HL-60 (cell line): ENCODE measurements at regions not wholly inside any gene's neighbourhood (a gene's known extent, or its start where the extent isn't known, plus 50 kb on each side); places are given as distances from the start of the nearest gene placed in this dataset.

Experiments used
- GABPA ChIP-seq: IDR thresholded peaks from 2 replicates; pipeline ENCODE4 v1.6.1; 2012; ENCODE audit warnings: low read depth
- POLR2AphosphoS5 ChIP-seq: IDR thresholded peaks from 2 replicates; pipeline ENCODE4 v1.6.1; 2012; ENCODE audit warnings: low read depth
- SPI1 ChIP-seq: IDR thresholded peaks from 2 replicates; pipeline ENCODE4 v1.6.1; 2012; ENCODE audit warnings: low read depth, mild to moderate bottlenecking, borderline replicate concordance
- TF ChIP-seq, protein P1 (sequence below): IDR thresholded peaks from one replicate; pipeline ENCODE4 v1.5.1; 2011; ENCODE audit warnings: low read length, control low read depth, inconsistent platforms; ENCODE audit not compliant: insufficient read depth
- TF ChIP-seq, protein P2 (sequence below): IDR thresholded peaks from 2 replicates; pipeline ENCODE4 v1.6.1; 2012; ENCODE audit warnings: low read depth; ENCODE audit not compliant: insufficient replicate concordance

DNA sequence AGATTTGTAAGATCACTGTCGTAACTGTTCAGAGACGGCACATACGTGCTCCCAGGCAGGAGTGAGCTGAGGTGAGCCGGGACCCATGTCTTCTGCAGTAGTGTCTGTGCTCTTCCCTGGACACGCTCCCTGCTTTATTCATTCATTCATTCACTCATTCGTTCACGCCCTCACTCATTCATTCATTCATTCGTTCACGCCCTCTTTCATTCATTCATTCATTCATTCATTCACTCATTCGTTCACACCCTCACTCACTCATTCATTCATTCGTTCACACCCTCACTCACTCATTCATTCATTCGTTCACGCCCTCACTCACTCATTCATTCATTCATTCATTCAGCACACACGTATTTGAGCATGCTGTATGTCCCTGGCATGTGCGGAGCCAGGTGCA is 207.0 kb downstream of the GLI2 start:
- no peak for TF ChIP-seq POLR2AphosphoS5
- TF ChIP-seq, protein P1, sequence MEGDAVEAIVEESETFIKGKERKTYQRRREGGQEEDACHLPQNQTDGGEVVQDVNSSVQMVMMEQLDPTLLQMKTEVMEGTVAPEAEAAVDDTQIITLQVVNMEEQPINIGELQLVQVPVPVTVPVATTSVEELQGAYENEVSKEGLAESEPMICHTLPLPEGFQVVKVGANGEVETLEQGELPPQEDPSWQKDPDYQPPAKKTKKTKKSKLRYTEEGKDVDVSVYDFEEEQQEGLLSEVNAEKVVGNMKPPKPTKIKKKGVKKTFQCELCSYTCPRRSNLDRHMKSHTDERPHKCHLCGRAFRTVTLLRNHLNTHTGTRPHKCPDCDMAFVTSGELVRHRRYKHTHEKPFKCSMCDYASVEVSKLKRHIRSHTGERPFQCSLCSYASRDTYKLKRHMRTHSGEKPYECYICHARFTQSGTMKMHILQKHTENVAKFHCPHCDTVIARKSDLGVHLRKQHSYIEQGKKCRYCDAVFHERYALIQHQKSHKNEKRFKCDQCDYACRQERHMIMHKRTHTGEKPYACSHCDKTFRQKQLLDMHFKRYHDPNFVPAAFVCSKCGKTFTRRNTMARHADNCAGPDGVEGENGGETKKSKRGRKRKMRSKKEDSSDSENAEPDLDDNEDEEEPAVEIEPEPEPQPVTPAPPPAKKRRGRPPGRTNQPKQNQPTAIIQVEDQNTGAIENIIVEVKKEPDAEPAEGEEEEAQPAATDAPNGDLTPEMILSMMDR: no peak
- TF ChIP-seq, protein P2, sequence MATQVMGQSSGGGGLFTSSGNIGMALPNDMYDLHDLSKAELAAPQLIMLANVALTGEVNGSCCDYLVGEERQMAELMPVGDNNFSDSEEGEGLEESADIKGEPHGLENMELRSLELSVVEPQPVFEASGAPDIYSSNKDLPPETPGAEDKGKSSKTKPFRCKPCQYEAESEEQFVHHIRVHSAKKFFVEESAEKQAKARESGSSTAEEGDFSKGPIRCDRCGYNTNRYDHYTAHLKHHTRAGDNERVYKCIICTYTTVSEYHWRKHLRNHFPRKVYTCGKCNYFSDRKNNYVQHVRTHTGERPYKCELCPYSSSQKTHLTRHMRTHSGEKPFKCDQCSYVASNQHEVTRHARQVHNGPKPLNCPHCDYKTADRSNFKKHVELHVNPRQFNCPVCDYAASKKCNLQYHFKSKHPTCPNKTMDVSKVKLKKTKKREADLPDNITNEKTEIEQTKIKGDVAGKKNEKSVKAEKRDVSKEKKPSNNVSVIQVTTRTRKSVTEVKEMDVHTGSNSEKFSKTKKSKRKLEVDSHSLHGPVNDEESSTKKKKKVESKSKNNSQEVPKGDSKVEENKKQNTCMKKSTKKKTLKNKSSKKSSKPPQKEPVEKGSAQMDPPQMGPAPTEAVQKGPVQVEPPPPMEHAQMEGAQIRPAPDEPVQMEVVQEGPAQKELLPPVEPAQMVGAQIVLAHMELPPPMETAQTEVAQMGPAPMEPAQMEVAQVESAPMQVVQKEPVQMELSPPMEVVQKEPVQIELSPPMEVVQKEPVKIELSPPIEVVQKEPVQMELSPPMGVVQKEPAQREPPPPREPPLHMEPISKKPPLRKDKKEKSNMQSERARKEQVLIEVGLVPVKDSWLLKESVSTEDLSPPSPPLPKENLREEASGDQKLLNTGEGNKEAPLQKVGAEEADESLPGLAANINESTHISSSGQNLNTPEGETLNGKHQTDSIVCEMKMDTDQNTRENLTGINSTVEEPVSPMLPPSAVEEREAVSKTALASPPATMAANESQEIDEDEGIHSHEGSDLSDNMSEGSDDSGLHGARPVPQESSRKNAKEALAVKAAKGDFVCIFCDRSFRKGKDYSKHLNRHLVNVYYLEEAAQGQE: no peak
- no peak for TF ChIP-seq SPI1
- TF ChIP-seq GABPA: no peak
